Choroid plexus epithelial cell (primary cell): ENCODE measurements at regions not wholly inside any gene's neighbourhood (a gene's known extent, or its start where the extent isn't known, plus 50 kb on each side); places are given as distances from the start of the nearest gene placed in this dataset.

Experiments used
- DNase-seq: peaks from one replicate; pipeline ENCODE4 v3.0.0-alpha.2; 2010; ENCODE audit warnings: low read depth
- H3K4me3 ChIP-seq: 2 replicates; pipeline ENCODE4 v1.5.1; 2011; ENCODE audit warnings: low read depth, mild to moderate bottlenecking, control low read depth, low read length, moderate library complexity
- CTCF ChIP-seq: conservative IDR thresholded peaks from 2 replicates; pipeline ENCODE4 v1.5.1; 2011; ENCODE audit warnings: low read depth, mild to moderate bottlenecking, control low read depth, inconsistent platforms, low read length, moderate library complexity

- DNase-seq, result peak; percentile 81
- peak overlapping the region; percentile 21 for H3K4me3 ChIP-seq
- TF ChIP-seq CTCF, result no peak
Observed at GRCh38 chr1:199859491-199859933, 168.0 kb upstream of the NR5A2 start.

DNA sequence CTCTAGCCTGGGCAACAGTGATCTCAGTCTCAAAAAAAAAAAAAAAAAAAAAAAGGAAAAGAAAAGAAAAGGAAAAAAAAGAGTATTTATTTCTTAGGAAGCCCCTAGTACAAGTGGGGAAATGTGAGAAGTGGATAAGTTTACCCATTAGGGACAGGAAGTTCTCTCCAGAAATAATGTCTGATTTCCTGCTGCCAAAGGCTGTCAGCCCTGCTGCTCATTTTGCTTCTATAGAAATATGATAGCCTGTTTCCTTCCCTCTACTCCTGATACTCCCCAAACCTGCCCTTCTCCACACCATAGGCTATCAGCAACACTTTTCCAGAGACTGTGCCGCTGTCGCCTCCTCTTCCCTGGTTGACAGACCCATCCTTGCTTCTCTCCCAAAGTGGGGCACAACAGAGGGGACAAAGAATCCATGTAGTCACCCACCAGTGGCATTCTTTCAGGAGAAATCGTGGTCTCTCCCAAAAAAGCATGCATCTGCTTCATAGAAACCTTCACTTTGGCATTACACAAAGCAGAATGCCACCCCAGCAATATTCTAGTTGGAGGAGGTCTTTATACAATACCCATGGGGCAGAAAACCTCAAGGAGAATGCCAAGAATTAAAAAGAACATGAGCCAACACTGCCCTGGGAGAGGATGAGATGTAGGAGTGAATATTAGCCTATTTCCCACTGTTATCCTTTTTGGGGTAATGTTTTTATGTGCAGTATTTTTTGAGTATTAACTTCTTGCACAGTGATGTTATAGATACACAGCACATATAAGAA, 166.3 kb upstream of the NR5A2 start:
- H3K4me3 ChIP-seq, result no peak overlapping the region
- TF ChIP-seq CTCF, result no peak
- DNase-seq, result no peak

DNA sequence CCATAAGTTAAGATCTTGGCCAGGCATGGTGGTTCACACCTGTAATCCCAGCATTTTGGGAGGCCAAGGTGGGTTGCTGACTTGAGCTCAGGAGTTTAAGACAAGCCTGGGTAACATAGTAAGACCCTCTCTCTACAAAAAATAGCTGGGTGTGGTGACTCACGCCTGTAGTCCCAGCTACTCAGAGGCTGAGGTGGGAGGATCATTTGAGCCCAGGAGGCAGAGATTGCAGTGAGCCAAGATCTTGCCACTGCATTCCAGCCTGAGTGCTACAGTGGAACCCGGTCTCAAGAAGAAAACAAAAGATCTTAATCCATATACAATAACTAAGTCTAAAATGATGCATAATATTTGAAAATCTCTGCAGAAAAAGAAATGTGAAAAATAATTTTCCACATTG, 165.5 kb upstream of the NR5A2 start:
- no peak for TF ChIP-seq CTCF
- H3K4me3 ChIP-seq, result no peak overlapping the region
- no peak for DNase-seq

GRCh38 chr1:199866210-199866617, 161.3 kb upstream of the NR5A2 start:
- no peak for DNase-seq
- no peak for TF ChIP-seq CTCF
- no peak overlapping the region for H3K4me3 ChIP-seq

GRCh38 chr1:199867601-199868000, 159.9 kb upstream of the NR5A2 start:
- H3K4me3 ChIP-seq, result no peak overlapping the region
- no peak for TF ChIP-seq CTCF
- peak; percentile 61 for DNase-seq

GRCh38 chr1:199868777-199869176, 158.7 kb upstream of the NR5A2 start:
- no peak overlapping the region for H3K4me3 ChIP-seq
- DNase-seq, result no peak
- no peak for TF ChIP-seq CTCF

- no peak for TF ChIP-seq CTCF
- no peak overlapping the region for H3K4me3 ChIP-seq
- no peak for DNase-seq
Observed at GRCh38 chr1:199875337-199875736, 152.2 kb upstream of the NR5A2 start.
